NCI-H2107 treated with DMSO at 0.1 percent for 48 hours (cell line): ENCODE measurements at regions not wholly inside any gene's neighbourhood (a gene's known extent, or its start where the extent isn't known, plus 50 kb on each side); places are given as distances from the start of the nearest gene placed in this dataset.
"Not testable (repeated sequence)": the region's sequence is repeated elsewhere in the genome, so short reads cannot be mapped to it uniquely, and the experiment has no call there.

Experiments
- DNase-seq: peaks from one replicate; lab custom pipeline; 2025; ENCODE audit not compliant: unreplicated experiment; lab: John Stamatoyannopoulos, UW

GRCh38 chr14:37889087-37889486, 293.7 kb downstream of the TTC6 start:
- no peak for DNase-seq

DNA sequence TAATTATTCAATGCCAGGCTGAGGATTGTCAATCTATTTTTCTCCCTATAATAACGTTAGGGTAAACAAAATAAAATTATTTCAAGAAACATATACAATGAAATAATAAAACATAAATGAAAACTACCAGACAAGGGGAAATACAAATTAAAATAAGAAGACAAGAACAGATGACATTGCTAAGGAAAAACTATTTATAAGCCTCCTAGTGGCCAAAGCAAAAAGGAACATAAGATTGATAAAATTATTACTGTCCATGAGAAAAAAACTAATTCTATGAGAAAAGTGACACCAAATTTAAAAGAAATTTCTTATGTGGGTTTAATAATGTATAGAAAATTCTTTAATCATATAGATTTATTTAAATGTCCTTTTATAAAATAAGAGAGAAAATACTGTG, 294.7 kb downstream of the TTC6 start:
- no peak for DNase-seq

GRCh38 chr14:37891500-37891899, 296.1 kb downstream of the TTC6 start:
- DNase-seq, result not testable (repeated sequence)

- DNase-seq, result no peak
Observed at GRCh38 chr14:37894463-37894862, 299.0 kb downstream of the TTC6 start.

DNA sequence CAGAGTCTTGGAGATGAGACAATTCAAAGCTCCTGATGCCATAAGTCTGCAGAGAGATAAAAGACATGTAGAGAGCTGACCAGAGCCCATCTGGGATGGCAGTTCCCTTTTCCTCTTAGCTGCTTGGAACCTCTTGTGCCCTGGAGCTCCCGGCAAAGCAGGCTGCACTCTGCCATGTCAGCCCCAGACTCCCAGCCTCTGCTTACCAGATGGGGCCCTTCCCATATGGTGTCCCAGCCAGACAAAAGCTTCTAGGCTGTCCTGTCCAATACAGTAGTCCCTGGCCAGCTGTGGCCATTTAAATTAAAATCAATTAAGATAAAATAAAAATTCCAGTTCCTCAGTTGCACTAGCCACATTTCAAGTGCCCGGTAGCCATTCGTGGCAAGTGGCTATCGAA, 303.9 kb downstream of the TTC6 start:
- no peak for DNase-seq

- DNase-seq, result no peak
Observed at GRCh38 chr14:37900561-37900960, 305.1 kb downstream of the TTC6 start.

DNA sequence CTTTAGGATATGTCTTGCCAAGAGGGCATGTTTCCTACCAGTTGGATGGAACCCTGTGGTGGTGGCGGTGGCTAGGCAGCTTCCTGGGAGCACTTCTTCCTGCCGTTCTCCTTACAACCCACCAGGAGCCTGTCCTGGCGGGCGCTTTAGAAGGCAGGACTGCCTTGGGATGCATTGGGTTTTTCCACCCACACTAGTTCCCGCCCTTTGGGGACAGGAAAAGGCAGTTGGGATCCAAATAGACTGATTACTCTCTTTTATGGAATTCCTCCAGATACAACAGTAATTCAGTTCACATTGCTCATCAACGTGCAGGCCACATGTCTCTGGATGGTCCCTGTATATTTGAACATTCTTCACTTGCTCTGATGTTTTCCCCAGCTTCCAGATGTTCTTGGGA, 305.7 kb upstream of the SSTR1 start:
- DNase-seq, result no peak

DNA sequence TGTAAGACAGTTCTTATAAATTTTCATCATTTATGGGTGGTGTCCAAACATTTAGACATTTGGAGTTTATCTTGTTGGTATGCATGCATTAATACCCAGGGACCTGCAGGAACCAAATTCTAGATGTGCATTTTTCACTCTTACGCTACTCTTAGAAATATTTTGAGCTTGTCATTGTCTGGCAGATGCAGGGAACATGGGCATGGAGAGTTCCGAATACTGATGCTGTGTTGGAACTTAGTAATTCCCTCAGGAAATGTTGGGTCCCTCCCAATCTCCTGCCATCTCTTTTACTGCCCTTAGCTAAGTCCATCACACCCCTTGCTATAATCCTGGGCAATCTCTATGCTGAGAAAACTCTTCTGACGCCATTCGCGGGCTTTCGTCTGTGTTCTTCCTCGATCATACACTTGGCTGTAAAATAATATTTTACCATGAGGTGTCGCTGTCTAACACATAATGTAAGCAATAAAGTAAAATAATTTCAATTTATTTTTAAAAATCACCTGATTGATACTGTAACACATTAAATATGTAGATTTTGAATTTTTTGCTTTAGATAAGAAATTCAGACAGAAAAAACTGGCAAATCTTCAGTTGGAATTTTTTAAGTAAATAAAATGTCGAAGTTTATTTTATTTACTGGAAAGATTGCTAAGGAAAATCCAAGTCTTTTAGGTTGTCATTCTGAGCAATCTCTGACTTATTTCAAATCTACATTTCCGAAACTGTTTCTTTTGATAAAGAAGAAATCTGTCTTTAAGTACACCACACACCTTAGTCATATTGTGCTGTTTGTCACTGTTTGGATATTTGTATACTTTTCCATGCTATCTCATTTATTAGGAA, 304.1 kb upstream of the SSTR1 start:
- peak; percentile 38 for DNase-seq

GRCh38 chr14:37924622-37925021, 283.1 kb upstream of the SSTR1 start:
- no peak for DNase-seq

- no peak for DNase-seq
Observed at GRCh38 chr14:37932008-37932407, 275.7 kb upstream of the SSTR1 start.

DNA sequence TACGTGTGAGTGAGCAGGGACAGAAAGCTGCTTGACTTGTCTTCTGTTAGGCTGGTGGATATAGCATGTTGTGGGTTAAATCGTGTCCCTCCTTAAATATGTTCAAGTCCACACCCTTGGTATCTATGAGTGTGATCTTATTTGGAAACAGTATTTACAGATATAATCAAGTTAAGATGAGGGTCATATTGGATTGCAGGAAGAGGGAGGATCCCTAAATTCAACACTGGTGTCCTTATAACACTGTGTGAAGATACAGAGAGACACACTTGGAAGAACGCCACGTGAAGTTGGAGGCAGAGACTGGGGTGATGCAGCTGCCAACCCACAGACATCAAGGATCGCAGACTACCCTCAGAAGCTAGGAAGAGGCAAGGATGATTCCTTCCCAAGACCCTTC, 275.2 kb upstream of the SSTR1 start:
- DNase-seq, result no peak

- no peak for DNase-seq
Observed at GRCh38 chr14:37936971-37937370, 270.7 kb upstream of the SSTR1 start.

DNA sequence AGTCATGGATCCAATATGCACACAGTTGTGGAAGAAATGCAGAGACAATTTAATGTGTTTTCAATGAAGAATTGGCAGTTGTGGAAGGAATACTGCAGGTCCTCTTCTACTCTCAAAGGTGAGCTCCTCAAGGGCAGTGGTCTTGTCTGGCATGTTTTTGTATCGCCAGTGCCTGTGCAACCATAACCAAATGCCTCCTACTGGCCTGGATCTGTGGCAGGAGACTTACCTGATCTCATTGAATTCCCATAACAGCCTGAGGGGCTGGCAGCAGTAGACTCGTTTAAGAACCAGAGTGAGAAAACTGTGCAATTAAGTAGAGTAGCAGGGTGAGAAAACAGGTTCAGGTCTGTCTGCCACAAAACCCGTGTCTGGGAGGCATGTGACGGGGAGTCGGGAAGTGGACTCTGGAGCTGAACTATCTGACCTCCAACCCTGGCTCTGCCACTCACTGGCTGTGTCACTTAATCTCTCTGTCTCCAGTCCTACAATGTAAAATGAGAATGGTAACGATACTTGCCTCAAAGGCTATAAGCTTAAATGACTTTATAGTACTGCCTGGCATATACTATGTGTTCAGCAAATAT, 268.2 kb upstream of the SSTR1 start:
- no peak for DNase-seq

- DNase-seq, result no peak
Observed at GRCh38 chr14:37945959-37946358, 261.7 kb upstream of the SSTR1 start.

DNA sequence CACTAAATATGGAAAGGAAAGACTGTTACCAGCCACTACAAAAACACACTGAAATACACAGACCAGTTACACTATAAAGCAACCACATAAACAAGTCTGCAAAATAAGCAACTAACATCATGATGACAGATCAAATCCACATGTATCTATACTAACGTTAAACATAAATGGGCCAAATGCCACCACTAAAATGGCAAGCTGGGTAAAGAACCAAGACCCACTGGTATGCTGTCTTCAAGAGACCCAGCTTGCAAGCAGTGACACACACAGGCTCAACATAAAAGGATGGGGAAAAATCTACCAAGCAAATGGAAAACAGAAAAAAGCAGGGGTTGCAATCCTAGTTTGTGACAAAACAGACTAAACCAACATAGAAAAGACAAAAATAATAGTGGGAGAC, 260.9 kb upstream of the SSTR1 start:
- DNase-seq, result no peak

DNA sequence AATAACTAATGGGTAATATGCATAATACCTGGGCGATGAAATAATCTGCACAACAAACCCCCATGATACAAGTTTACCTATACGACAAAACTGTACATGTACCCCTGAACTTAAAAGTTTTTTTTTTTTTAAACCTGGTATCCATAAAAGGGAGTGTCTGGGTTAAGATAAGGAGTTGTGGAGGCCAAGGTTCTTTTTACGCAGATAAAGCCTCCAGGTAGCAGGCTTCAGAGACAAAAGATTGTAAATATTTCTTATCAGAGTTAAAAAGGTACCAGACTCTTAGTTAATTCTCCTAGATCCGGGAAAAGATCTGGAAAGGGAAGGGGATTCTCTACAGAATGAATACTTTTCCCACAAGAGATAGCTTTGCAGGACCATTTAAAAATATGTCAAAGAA, 259.4 kb upstream of the SSTR1 start:
- no peak for DNase-seq

- DNase-seq, result no peak
Observed at GRCh38 chr14:37968664-37969240, 239.0 kb upstream of the SSTR1 start.

GRCh38 chr14:37969511-37969979, 238.2 kb upstream of the SSTR1 start:
- no peak for DNase-seq

DNA sequence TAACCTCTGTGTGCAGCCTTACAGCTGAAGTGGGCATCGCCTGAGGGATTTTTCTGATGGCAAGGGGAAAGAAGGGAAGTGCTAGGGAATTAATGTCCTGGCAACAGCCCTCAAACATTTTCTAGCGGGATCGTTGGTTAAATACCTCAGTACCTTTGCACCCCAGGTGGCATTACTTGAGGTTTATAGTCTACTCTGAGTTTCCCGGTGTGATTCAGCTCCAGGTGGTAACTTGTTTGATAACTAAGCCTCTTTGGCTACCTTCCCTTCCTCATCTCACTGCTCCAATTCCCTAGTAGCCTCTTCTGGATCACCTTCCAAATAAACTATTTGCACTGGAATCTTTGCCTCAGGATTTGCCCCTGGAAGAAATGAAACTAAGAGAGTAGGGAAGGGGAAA, 237.0 kb upstream of the SSTR1 start:
- no peak for DNase-seq

- DNase-seq, result no peak
Observed at GRCh38 chr14:37972941-37973887, 234.5 kb upstream of the SSTR1 start.

- DNase-seq, result no peak
Observed at GRCh38 chr14:37974421-37974820, 233.3 kb upstream of the SSTR1 start.
